Heart left ventricle (tissue), 16 donors: ENCODE measurements at regions not wholly inside any gene's neighbourhood (a gene's known extent, or its start where the extent isn't known, plus 50 kb on each side); places are given as distances from the start of the nearest gene placed in this dataset.

Source experiments
- ATAC-seq, 4 donors: fragments of 200-7000 bp; cut with Tn5 transposase; one replicate each; pipeline ENCODE4 v1.9.1; 2020 to 2022; ENCODE audit warnings: moderate library complexity in 4 of 4, mild to moderate bottlenecking in 3 of 4, moderate number of reproducible peaks in 1 of 4
- DNase-seq, 5 donors: peaks; one replicate each; pipeline ENCODE4 v3.0.0-alpha.2; 2020
- H3K27ac ChIP-seq, 12 donors: fragments of 200-600 bp; sonication (generic) in 4 of 12; one replicate each; pipeline versions ENCODE4 v1.5.0 to v1.8.0; 2016 to 2022; ENCODE audit warnings: mild to moderate bottlenecking in 2 of 12
- H3K27me3 ChIP-seq, 9 donors: fragments of 200-600 bp; sonication (generic) in 2 of 9; one replicate each; pipeline versions ENCODE4 v1.5.1 to v1.8.0; 2016 to 2022; ENCODE audit warnings: mild to moderate bottlenecking in 3 of 9
- H3K36me3 ChIP-seq, 9 donors: fragments of 200-600 bp; sonication (generic) in 2 of 9; one replicate each; pipeline versions ENCODE4 v1.5.0 to v1.8.0; 2018 to 2022; ENCODE audit warnings: mild to moderate bottlenecking in 2 of 9
- H3K4me1 ChIP-seq, 12 donors: fragments of 200-600 bp; sonication (generic) in 4 of 12; one replicate each; pipeline versions ENCODE4 v1.5.0 to v1.8.0; 2016 to 2022; ENCODE audit warnings: mild to moderate bottlenecking in 3 of 12
- H3K4me3 ChIP-seq, 12 donors: fragments of 200-600 bp; sonication (generic) in 4 of 12; one replicate each; pipeline versions ENCODE4 v1.5.0 to v1.8.0; 2017 to 2022; ENCODE audit warnings: mild to moderate bottlenecking in 9 of 12, moderate library complexity in 4 of 12
- H3K9me3 ChIP-seq, 12 donors: fragments of 200-600 bp; sonication (generic) in 4 of 12; one replicate each; pipeline versions ENCODE4 v1.5.0 to v1.8.0; 2016 to 2022; ENCODE audit warnings: mild to moderate bottlenecking in 1 of 12
- POLR2A ChIP-seq, 2 donors: fragments of 450-650 bp; IDR thresholded peaks; one replicate each; pipeline ENCODE4 v1.6.1; 2017; ENCODE audit warnings: antibody characterized with exemption in 2 of 2, mild to moderate bottlenecking in 2 of 2, moderate library complexity in 2 of 2
- WGBS, 4 donors: extraction: QIAGEN DNeasy Blood & Tissue Kit in 2 of 4; methylation state at CpG; one replicate each; pipeline versions ENCODE4 v1.1.5 to v1.1.7; 2013 to 2018; 5-methylcytosine and 5-hydroxymethylcytosine counted together
- intact Hi-C, 10 donors: fragments of 100-400 bp; cut with DNase I; formaldehyde crosslinking; loops; one replicate each; pipeline versions ENCODE4 v1.11.1 to v1.14.2; 2022
- TF ChIP-seq, protein P1 (sequence below), 12 donors: fragments of 200-600 bp; sonication (generic) in 4 of 12; IDR thresholded peaks; one replicate each; pipeline versions ENCODE4 v1.5.0 to v1.8.0; 2018 to 2022; ENCODE audit warnings: antibody characterized with exemption in 12 of 12, mild to moderate bottlenecking in 5 of 12
- donor health status: ischemic (EF 13 %, LVEDD 7.1; RV severe dilation, severe dysfunction).
- donor health status: healthy with polysubstance abuse.
- donor health status: DM: no; HTN: yes; CAD: no.
- donor health status: DM: no; HTN: no; CAD: no.
- donor health status: ischemic (EF 25% LVEDD 6.9; RV normal size, moderate dysfunction).
- donor health status: ischemic (EF 25% LVEDD 5.7; RV mildly dilated, moderate dysfunction).
- donor health status: healthy.
- donor health status: DM: yes; HTN: yes; CAD: no.
- donor health status: ischemic (EF 35%, LVEDD 5.7; RV mildly dilated, moderate dysfunction).
- donor health status: nonischemic (EF 11% LVEDD 7.7; RV severe dilation, severe dysfunction).
- donor health status: DM: yes; HTN: yes; CAD: no.
- donor health status: PGD.
- donor health status: ischemic (EF 29% LVEDD 5.4; RV normal size, mild dysfunction).
- donor health status: nonischemic (EF 23%, LVEDD 6.1; RV moderate dilation, normal function).

DNA sequence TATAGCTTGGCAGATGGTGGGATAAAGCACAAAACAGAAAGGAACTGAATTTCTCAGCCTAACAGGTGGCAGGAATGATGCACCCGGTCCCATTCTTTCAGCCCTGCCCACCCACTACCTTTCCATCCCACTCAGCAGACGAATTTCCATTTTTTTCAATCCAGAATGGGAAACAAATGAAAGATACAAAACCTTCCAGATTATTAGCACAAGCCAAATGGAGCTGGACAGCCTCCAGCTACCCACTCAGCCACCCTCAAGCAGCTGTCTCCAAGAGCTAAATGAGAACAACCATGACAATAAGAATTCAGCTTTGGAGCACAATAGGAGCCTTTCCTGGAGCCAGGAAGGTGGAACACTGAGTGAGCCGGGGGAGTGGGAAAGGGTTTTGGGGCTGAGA lies 96.3 kb upstream of the ST6GALNAC5 start:
- no peak overlapping the region for H3K4me3 ChIP-seq
- no peak overlapping the region for H3K27ac ChIP-seq
- DNase-seq (no peak), ATAC-seq (no peak)
- TF ChIP-seq, protein P1, sequence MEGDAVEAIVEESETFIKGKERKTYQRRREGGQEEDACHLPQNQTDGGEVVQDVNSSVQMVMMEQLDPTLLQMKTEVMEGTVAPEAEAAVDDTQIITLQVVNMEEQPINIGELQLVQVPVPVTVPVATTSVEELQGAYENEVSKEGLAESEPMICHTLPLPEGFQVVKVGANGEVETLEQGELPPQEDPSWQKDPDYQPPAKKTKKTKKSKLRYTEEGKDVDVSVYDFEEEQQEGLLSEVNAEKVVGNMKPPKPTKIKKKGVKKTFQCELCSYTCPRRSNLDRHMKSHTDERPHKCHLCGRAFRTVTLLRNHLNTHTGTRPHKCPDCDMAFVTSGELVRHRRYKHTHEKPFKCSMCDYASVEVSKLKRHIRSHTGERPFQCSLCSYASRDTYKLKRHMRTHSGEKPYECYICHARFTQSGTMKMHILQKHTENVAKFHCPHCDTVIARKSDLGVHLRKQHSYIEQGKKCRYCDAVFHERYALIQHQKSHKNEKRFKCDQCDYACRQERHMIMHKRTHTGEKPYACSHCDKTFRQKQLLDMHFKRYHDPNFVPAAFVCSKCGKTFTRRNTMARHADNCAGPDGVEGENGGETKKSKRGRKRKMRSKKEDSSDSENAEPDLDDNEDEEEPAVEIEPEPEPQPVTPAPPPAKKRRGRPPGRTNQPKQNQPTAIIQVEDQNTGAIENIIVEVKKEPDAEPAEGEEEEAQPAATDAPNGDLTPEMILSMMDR (IDR thresholded peaks at IDR 0.05), result no peak
- TF ChIP-seq POLR2A (IDR thresholded peaks at IDR 0.05), result no peak
- no peaks in the 10 kb centered on the region for H3K4me1 ChIP-seq
- H3K36me3 ChIP-seq, result no peaks in the 10 kb centered on the region
- H3K9me3 ChIP-seq, result no peaks in the 10 kb centered on the region
- WGBS, 4 donors, result 29 to 41% (median 35%) methylated on average over 3 of the region's 3 CpGs
- H3K27me3 ChIP-seq, result peaks cover 0 to 6% (median 0%) of the 10 kb centered on the region in 9 donors
- intact Hi-C loops, result no loop called here

DNA sequence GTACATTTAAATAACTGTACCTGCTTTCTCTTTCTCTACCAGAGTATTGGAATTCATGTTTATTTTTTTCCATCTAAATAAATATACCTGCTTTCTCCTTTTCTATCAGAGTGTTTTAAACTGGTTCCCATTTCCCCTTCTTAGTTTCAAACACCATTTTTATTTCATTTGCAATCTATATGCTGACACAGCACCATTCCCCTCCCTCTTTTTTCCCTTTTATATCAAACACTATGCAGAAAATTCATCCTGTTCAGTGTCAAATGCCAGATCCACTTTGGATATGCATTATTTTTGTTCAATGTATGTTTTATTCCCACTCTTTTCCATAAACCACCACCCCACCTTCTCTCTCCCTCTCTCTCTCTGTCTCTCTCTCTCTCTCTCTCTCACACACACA lies 85.8 kb upstream of the ST6GALNAC5 start:
- intact Hi-C loops, result no loop called here
- ATAC-seq (no peak), DNase-seq (no peak)
- Histone ChIP-seq H3K4me1 (no peaks in the 10 kb centered on the region), H3K27ac (no peak overlapping the region), H3K9me3 (peaks cover 0 to 14% (median 0%) of the 10 kb centered on the region in 12 donors), H3K36me3 (no peaks in the 10 kb centered on the region), H3K4me3 (no peak overlapping the region), H3K27me3 (no peaks in the 10 kb centered on the region)
- TF ChIP-seq, protein P1 (IDR thresholded peaks at IDR 0.05), result no peak

DNA sequence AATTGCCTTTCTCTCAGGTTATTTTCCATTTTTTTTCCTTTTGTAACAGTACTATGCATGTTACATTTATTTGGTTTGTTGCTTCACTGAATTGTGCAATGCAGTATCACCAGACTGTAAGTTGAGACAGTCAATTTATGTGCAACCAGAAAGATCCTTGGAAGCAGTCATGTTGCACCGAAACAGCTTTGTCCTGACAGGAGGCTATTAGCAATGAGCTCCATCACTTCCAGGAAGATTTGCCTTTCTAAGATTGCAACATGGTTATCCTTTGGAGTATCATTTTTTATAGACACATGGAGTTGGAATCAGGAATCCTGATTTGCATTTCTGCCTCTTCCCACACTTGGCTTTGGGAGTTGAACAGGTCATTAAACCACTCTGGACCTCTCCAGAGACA lies 84.5 kb upstream of the ST6GALNAC5 start:
- no peak for DNase-seq

DNA sequence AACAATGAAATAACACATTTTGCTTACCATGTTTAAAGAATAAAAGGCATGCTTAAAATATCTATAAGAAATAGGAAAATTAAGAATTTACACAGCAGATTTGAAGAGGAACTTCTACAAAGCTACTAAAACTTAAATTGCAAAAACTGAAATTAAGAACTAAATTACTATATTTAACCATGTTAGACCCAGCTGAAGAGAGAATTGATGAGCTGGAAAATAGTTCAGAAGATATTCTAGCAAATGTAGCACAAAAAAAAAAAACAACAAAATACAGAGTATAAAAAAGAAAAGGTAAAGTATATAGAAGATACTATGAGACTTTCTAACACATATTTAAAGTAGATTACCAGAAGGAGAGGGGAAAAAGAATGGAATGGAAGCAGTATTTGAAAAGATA lies 82.8 kb upstream of the ST6GALNAC5 start:
- ATAC-seq (no peak), DNase-seq (no peak)
- Histone ChIP-seq H3K27me3 (no peaks in the 10 kb centered on the region), H3K27ac (no peak overlapping the region), H3K4me1 (no peaks in the 10 kb centered on the region), H3K4me3 (no peak overlapping the region), H3K9me3 (peaks cover 0 to 14% (median 0%) of the 10 kb centered on the region in 12 donors), H3K36me3 (no peaks in the 10 kb centered on the region)
- intact Hi-C loops, result no loop called here
- TF ChIP-seq POLR2A (IDR thresholded peaks at IDR 0.05), result no peak
- TF ChIP-seq, protein P1 (IDR thresholded peaks at IDR 0.05), result no peak

More for the DNA sequence above, 84.5 kb upstream of the ST6GALNAC5 start:
- 82 to 94% (median 85%) methylated on average over 1 of the region's 1 CpG for WGBS, 4 donors
- Histone ChIP-seq H3K36me3 (no peaks in the 10 kb centered on the region), H3K27me3 (no peaks in the 10 kb centered on the region), H3K4me3 (no peak overlapping the region), H3K4me1 (no peaks in the 10 kb centered on the region), H3K9me3 (peaks cover 0 to 14% (median 0%) of the 10 kb centered on the region in 12 donors), H3K27ac (no peak overlapping the region)
- TF ChIP-seq POLR2A (IDR thresholded peaks at IDR 0.05), result no peak
- TF ChIP-seq, protein P1 (IDR thresholded peaks at IDR 0.05), result no peak
- no peak for ATAC-seq
- intact Hi-C loops, result no loop called here
